ENCODE measurements at regions not wholly inside any gene's neighbourhood (a gene's known extent, or its start where the extent isn't known, plus 50 kb on each side); places are given as distances from the start of the nearest gene placed in this dataset.

DNA sequence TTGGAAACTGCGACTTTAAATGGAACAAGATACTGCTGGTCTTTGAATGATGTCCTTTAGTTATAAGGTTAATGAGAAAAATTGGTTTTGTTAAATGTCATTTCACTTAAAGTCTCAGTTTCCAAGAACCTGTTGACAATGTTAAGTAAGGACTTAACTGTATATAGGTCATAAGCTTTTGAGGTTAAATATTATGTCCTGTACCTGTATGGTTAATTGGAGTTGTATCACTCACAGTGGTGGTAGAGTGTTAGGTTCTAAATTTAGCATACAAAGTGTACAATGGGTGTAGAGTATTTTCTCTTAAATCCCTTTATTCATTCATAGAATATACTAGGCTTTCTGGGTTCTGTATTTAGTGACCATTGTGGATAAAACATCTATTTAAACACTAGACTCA lies 110.2 kb downstream of the HAUS1 start:
- Mint-ChIP-seq H3K4me1 (peaks cover 50 to 90% (median 76%) of the 10 kb centered on the region in 4 donors), H3K36me3 (peaks cover 21% of the 10 kb centered on the region), H3K27ac (peak overlapping the region in 2 of 3 donors; percentile 7 to 15), H3K9me3 (peaks cover 0 to 2% (median 0%) of the 10 kb centered on the region in 7 donors), H3K4me3 (no peak overlapping the region), H3K27me3 (no peaks in the 10 kb centered on the region)
- Histone ChIP-seq H3K27me3 (ENCODE audit: control insufficient read depth, insufficient read depth, low read length) (no peaks in the 10 kb centered on the region), H3K4me3 (ENCODE audit: low read depth, low read length) (no peak overlapping the region), H3K36me3 (ENCODE audit: control insufficient read depth, insufficient read depth, low read length) (peaks cover 21% of the 10 kb centered on the region), H3K4me1 (ENCODE audit: control insufficient read depth, insufficient read depth, low read length, poor library complexity, severe bottlenecking) (peaks cover 32% of the 10 kb centered on the region), H3K9me3 (ENCODE audit: control insufficient read depth in 2 of 2, low read length in 2 of 2) (no peaks in the 10 kb centered on the region), H3K27ac (ENCODE audit: insufficient read depth, low read length, poor library complexity, severe bottlenecking) (no peak overlapping the region)
- peak in 1 of 3 donors; percentile 24 for DNase-seq
- peak in 1 of 2 donors; percentile 19 for ATAC-seq (ENCODE audit: low read depth in 2 of 2)

DNA sequence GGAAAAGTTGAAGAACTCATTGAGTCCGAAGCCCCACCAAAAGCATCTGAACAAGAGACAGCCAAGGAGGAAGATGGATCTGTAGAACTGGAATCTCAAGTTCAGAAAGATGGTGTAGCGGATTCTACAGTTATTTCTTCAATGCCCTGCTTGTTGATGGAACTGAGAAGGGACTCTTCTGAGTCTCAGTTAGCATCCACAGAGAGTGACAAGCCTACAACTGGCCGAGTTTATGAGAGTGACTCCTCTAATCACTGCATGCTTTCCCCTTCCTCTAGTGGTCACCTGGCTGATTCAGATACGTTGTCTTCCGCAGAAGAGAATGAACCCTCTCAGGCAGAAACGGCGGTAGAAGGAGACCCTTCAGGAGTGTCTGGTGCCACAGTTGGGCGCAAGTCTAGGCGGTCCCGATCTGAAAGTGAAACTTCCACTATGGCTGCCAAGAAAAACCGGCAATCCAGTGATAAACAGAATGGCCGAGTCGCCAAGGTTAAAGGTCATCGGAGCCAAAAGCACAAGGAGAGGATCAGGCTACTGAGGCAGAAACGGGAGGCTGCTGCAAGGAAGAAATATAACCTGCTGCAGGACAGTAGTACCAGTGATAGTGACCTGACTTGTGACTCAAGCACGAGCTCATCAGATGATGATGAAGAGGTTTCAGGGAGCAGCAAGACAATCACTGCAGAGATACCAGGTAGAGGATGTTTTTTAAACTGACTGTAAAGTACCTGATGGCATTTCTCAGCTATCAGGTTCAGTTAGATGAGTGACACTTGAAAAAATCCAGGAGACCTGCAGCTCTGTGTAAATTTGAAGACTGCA lies 111.9 kb downstream of the HAUS1 start:
- no peaks in the 10 kb centered on the region for H3K27me3 ChIP-seq (ENCODE audit: control insufficient read depth, insufficient read depth, low read length)
- H3K4me3 ChIP-seq (ENCODE audit: low read depth, low read length) = no peak overlapping the region
- Mint-ChIP-seq H3K27me3 (no peaks in the 10 kb centered on the region), H3K4me3 (no peak overlapping the region), H3K9me3 (peaks cover 0 to 2% (median 0%) of the 10 kb centered on the region in 7 donors), H3K4me1 (peaks cover 46 to 88% (median 71%) of the 10 kb centered on the region in 4 donors), H3K36me3 (peaks cover 14% of the 10 kb centered on the region), H3K27ac (peak overlapping the region in 2 of 3 donors; percentile 30 to 39)
- no peak overlapping the region for H3K27ac ChIP-seq (ENCODE audit: insufficient read depth, low read length, poor library complexity, severe bottlenecking)
- ATAC-seq (ENCODE audit: low read depth in 2 of 2) (no peak), DNase-seq (no peak)
- H3K9me3 ChIP-seq (ENCODE audit: control insufficient read depth in 2 of 2, low read length in 2 of 2) = no peaks in the 10 kb centered on the region
- H3K4me1 ChIP-seq (ENCODE audit: control insufficient read depth, insufficient read depth, low read length, poor library complexity, severe bottlenecking) = peaks cover 30% of the 10 kb centered on the region
- peaks cover 21% of the 10 kb centered on the region for H3K36me3 ChIP-seq (ENCODE audit: control insufficient read depth, insufficient read depth, low read length)

DNA sequence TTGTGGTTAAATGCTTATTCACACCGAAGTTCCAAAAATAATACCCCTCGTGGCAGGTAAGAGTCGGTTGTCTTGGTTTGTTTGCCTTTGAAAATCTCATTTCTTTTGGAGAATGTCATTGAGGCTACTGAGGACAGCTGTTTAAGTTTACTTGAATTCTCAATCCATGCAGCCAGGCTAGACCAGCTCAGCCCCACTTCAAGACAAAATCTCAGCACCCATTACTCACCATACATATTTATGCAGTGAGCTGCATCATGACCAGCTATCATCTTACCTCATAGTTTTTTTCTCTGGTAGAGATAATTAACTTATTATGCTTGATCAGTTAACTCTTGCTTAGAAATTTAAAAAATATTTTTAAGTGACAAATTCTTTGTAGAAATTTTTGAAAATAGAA lies 115.9 kb downstream of the HAUS1 start:
- no peak overlapping the region for H3K4me3 Mint-ChIP-seq
- H3K9me3 Mint-ChIP-seq = no peaks in the 10 kb centered on the region
- H3K36me3 ChIP-seq (ENCODE audit: control insufficient read depth, insufficient read depth, low read length) = peaks cover 23% of the 10 kb centered on the region
- DNase-seq = no peak
- no peaks in the 10 kb centered on the region for H3K9me3 ChIP-seq (ENCODE audit: control insufficient read depth in 2 of 2, low read length in 2 of 2)
- no peaks in the 10 kb centered on the region for H3K27me3 ChIP-seq (ENCODE audit: control insufficient read depth, insufficient read depth, low read length)
- peaks cover 39% of the 10 kb centered on the region for H3K4me1 ChIP-seq (ENCODE audit: control insufficient read depth, insufficient read depth, low read length, poor library complexity, severe bottlenecking)
- H3K27me3 Mint-ChIP-seq = no peaks in the 10 kb centered on the region
- no peak for ATAC-seq (ENCODE audit: low read depth in 2 of 2)
- peaks cover 52 to 93% (median 78%) of the 10 kb centered on the region in 4 donors for H3K4me1 Mint-ChIP-seq
- H3K27ac ChIP-seq (ENCODE audit: insufficient read depth, low read length, poor library complexity, severe bottlenecking) = no peak overlapping the region
- H3K4me3 ChIP-seq (ENCODE audit: low read depth, low read length) = no peak overlapping the region
- H3K36me3 Mint-ChIP-seq = peaks cover 17% of the 10 kb centered on the region
- peak overlapping the region in 1 of 3 donors; percentile 27 for H3K27ac Mint-ChIP-seq

DNA sequence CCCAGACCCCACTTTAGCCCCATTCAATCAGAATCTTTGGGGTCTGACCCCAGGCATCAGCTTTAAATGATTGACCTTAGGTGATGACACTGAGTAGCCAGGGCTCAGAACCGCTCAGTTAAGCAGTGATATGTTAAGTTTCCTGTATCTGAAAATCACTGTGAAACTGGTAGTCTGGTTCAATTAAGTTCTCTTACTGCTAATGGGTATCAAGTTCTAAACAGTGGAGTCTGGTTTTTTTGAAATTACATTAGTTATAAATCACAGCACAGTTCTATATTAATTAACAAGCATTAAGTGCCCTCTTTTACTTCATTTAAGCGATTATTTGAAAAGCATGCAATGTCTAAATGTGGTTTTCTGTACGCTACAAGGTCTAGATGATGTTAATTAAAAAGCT lies 117.9 kb downstream of the HAUS1 start:
- Histone ChIP-seq H3K27ac (ENCODE audit: insufficient read depth, low read length, poor library complexity, severe bottlenecking) (peak overlapping the region; percentile 69), H3K27me3 (ENCODE audit: control insufficient read depth, insufficient read depth, low read length) (no peaks in the 10 kb centered on the region), H3K4me1 (ENCODE audit: control insufficient read depth, insufficient read depth, low read length, poor library complexity, severe bottlenecking) (peaks cover 34% of the 10 kb centered on the region), H3K9me3 (ENCODE audit: control insufficient read depth in 2 of 2, low read length in 2 of 2) (no peaks in the 10 kb centered on the region), H3K4me3 (ENCODE audit: low read depth, low read length) (peak overlapping the region; percentile 59), H3K36me3 (ENCODE audit: control insufficient read depth, insufficient read depth, low read length) (peaks cover 12% of the 10 kb centered on the region)
- Mint-ChIP-seq H3K9me3 (no peaks in the 10 kb centered on the region), H3K27me3 (no peaks in the 10 kb centered on the region), H3K36me3 (peaks cover 17% of the 10 kb centered on the region), H3K4me3 (peak overlapping the region in 3 of 4 donors; percentile 19 to 76 (median 57)), H3K4me1 (peaks cover 59 to 93% (median 73%) of the 10 kb centered on the region in 4 donors), H3K27ac (peak overlapping the region; percentile 18 to 89 (median 82))
- ATAC-seq (ENCODE audit: low read depth in 2 of 2) = peak; percentile 16 to 44
- peak in 1 of 3 donors; percentile 20 for DNase-seq

DNA sequence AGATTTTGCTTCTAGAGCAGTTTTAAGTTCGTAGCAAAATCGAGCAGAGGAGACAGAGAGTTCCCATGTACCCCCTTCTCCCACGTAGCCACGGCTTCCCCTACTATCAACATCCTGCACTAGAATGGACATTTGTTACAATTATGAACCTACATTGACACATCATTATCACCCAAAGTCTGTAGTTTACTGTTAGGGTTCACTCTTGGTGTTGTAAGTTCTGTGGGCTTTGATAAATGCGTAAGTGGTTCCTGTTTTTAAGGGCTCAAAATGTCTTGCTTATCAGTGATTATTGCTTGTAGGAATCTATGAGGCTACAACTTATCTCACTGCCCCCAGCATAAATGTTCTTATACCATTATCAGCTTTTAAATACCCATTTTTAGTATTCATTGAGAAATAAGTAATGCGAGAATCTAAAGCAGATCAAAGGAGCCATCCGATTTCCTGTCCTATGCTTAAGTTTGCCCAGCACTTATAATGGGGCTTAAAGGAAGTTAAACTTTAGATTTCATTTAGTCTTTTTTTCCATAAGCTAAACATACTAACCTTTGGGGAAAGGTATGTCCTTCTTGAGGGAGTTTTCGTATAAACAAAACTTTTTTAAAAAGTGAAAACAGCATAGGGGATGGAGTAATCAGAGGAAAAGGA lies 118.7 kb downstream of the HAUS1 start:
- peaks cover 52 to 93% (median 68%) of the 10 kb centered on the region in 4 donors for H3K4me1 Mint-ChIP-seq
- peak overlapping the region; percentile 69 for H3K27ac ChIP-seq (ENCODE audit: insufficient read depth, low read length, poor library complexity, severe bottlenecking)

DNA sequence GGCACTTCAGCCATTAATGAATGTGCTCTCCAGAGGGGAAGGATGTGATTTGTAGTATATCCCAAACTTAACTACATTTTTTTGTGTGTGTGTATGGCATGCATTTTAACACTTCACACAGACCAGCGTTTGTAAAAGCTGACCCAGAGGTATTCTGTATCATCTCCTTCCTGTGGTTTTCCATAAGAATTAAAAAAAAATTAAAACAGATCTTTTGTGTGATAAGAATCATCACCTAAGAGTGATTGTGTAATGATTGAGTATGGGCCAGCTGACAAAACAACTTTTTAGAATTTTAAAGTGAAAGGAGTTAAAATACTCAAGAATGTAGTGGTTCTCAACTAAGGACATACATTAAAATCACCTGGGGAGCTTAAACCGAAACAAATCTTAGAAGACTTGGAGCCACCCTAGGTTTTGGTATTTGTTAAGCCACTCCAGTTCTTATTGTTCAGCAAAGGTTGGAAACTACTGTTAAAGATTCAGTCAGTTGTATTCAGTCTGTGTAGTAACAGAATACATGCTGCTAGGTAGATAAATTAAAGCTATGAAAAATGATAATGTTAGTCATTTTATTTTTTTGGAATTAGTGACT lies 120.1 kb downstream of the HAUS1 start:
- Histone ChIP-seq H3K4me3 (ENCODE audit: low read depth, low read length) (peak overlapping the region; percentile 43), H3K27me3 (ENCODE audit: control insufficient read depth, insufficient read depth, low read length) (no peaks in the 10 kb centered on the region), H3K27ac (ENCODE audit: insufficient read depth, low read length, poor library complexity, severe bottlenecking) (no peak overlapping the region), H3K4me1 (ENCODE audit: control insufficient read depth, insufficient read depth, low read length, poor library complexity, severe bottlenecking) (peaks cover 54% of the 10 kb centered on the region), H3K36me3 (ENCODE audit: control insufficient read depth, insufficient read depth, low read length) (peaks cover 4% of the 10 kb centered on the region), H3K9me3 (ENCODE audit: control insufficient read depth in 2 of 2, low read length in 2 of 2) (no peaks in the 10 kb centered on the region)
- no peaks in the 10 kb centered on the region for H3K9me3 Mint-ChIP-seq
- DNase-seq = peak in 1 of 3 donors; percentile 47
- H3K36me3 Mint-ChIP-seq = peaks cover 10% of the 10 kb centered on the region
- no peak for ATAC-seq (ENCODE audit: low read depth in 2 of 2)
- peaks cover 45 to 92% (median 62%) of the 10 kb centered on the region in 4 donors for H3K4me1 Mint-ChIP-seq
- H3K27ac Mint-ChIP-seq = peak overlapping the region; percentile 81 to 99 (median 88)
- no peaks in the 10 kb centered on the region for H3K27me3 Mint-ChIP-seq
- H3K4me3 Mint-ChIP-seq = peak overlapping the region; percentile 19 to 78 (median 52)

More for the DNA sequence above, 118.7 kb downstream of the HAUS1 start:
- Mint-ChIP-seq H3K36me3 (peaks cover 17% of the 10 kb centered on the region), H3K4me3 (peak overlapping the region; percentile 19 to 76 (median 54)), H3K27ac (peak overlapping the region; percentile 82 to 99 (median 89)), H3K9me3 (no peaks in the 10 kb centered on the region), H3K27me3 (no peaks in the 10 kb centered on the region)
- ATAC-seq (ENCODE audit: low read depth in 2 of 2) = peak; percentile 57 to 61
- no peaks in the 10 kb centered on the region for H3K27me3 ChIP-seq (ENCODE audit: control insufficient read depth, insufficient read depth, low read length)
- DNase-seq = peak in 2 of 3 donors; percentile 24 to 64
- peak overlapping the region; percentile 59 for H3K4me3 ChIP-seq (ENCODE audit: low read depth, low read length)
- H3K36me3 ChIP-seq (ENCODE audit: control insufficient read depth, insufficient read depth, low read length) = peaks cover 9% of the 10 kb centered on the region
- H3K9me3 ChIP-seq (ENCODE audit: control insufficient read depth in 2 of 2, low read length in 2 of 2) = no peaks in the 10 kb centered on the region
- H3K4me1 ChIP-seq (ENCODE audit: control insufficient read depth, insufficient read depth, low read length, poor library complexity, severe bottlenecking) = peaks cover 40% of the 10 kb centered on the region

DNA sequence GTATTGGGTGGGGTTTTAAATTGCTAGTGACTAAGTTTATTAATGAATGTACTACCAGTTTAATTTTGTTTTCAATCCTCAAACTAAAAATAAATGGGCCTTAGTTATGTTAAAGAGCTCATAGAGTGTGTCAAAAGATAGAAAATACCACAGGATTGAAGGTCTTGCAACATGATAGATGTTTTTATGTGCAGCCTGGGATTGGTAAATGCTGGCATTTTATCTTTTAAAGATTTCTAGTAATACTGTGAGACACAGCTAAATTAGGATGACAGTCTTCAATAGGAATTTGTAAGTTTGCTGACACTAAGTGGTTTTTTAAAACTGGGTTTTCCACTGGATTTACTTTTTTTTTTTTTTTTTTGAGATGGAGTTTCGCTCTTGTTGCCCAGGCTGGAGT lies 122.3 kb downstream of the HAUS1 start:
- no peak overlapping the region for H3K4me3 ChIP-seq (ENCODE audit: low read depth, low read length)
- H3K4me1 ChIP-seq (ENCODE audit: control insufficient read depth, insufficient read depth, low read length, poor library complexity, severe bottlenecking) = peaks cover 52% of the 10 kb centered on the region
- Mint-ChIP-seq H3K4me3 (peak overlapping the region in 1 of 4 donors; percentile 62), H3K27ac (peak overlapping the region in 2 of 3 donors; percentile 4 to 55), H3K27me3 (no peaks in the 10 kb centered on the region), H3K4me1 (peaks cover 41 to 94% (median 64%) of the 10 kb centered on the region in 4 donors), H3K9me3 (no peaks in the 10 kb centered on the region), H3K36me3 (peaks cover 10% of the 10 kb centered on the region)
- ATAC-seq (ENCODE audit: low read depth in 2 of 2) (no peak), DNase-seq (no peak)
- no peak overlapping the region for H3K27ac ChIP-seq (ENCODE audit: insufficient read depth, low read length, poor library complexity, severe bottlenecking)
- peaks cover 4% of the 10 kb centered on the region for H3K36me3 ChIP-seq (ENCODE audit: control insufficient read depth, insufficient read depth, low read length)
- H3K27me3 ChIP-seq (ENCODE audit: control insufficient read depth, insufficient read depth, low read length) = no peaks in the 10 kb centered on the region
- H3K9me3 ChIP-seq (ENCODE audit: control insufficient read depth in 2 of 2, low read length in 2 of 2) = no peaks in the 10 kb centered on the region

Measured in CD4-positive, CD25-positive, alpha-beta regulatory T cell (primary cell).